RWPE1 (cell line): ENCODE measurements at regions not wholly inside any gene's neighbourhood (a gene's known extent, or its start where the extent isn't known, plus 50 kb on each side); places are given as distances from the start of the nearest gene placed in this dataset.
"Not testable (repeated sequence)": the region's sequence is repeated elsewhere in the genome, so short reads cannot be mapped to it uniquely, and the experiment has no call there.

Experiments
- CTCF ChIA-PET: fragments of 350-600 bp; sonication (Branson Sonifier 250); formaldehyde crosslinking; extraction: SDS; loops from one replicate; lab custom pipeline; 2021; lab: Yijun Ruan, JAX
- POLR2A ChIA-PET: fragments of 400-600 bp; formaldehyde crosslinking; extraction: SDS; loops from one replicate; lab custom pipeline; 2020; ENCODE audit warnings: antibody characterized with exemption; ENCODE audit not compliant: low non-redundant PET; lab: Yijun Ruan, JAX
- DNase-seq: peaks from one replicate; pipeline ENCODE4 v3.0.0; 2012; ENCODE audit warnings: low spot score
- H3K27ac ChIP-seq: fragments of 450-650 bp; 2 replicates; pipeline ENCODE4 v1.5.1; 2017
- TF ChIP-seq, protein P1 (sequence below): fragments of 450-650 bp; conservative IDR thresholded peaks from 2 replicates; pipeline ENCODE4 v1.5.1; 2017; ENCODE audit warnings: low read depth, mild to moderate bottlenecking

DNA sequence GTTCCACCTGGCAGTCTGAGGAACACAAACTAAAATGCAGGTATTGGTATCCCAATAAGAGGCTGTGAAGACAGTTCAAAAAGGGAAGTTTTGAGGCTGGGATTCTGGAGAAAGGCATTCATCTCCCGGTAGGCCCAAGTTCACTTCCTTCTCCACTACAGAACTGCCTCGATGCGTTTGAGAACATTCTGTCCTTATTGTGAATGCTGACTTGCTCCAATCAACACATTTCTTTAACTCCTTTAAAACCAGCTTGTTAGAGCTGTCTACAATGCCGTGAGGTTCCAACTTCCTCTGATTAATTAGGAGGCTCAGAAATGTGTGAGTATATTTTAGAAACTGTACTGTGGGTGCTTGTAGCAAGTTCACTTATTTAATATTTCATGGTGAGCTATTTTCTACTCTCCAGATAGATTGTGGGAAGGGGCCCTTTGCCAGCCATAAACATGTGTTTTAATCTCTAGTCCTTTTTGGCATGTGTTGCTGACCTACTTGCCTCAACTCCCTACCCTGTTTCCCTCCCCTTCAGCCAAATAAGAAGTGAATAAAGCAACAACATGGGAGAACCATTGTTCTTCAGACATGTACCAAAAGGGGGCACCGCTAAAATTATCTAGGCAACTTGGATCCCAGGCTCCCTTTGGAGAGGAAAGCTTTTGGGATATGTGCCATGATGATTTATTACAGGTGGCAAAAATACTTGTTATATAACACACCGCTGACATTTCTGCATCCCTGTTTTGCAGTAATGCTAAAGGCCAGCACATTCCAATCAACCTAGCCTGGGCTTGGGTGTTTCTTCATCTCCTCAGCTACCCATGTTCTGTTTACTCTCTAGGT, 245.6 kb downstream of the BLID start:
- no peak overlapping the region for H3K27ac ChIP-seq
- POLR2A ChIA-PET: no interaction called here
- DNase-seq: no peak
- CTCF ChIA-PET: no interaction called here
- TF ChIP-seq, protein P1, sequence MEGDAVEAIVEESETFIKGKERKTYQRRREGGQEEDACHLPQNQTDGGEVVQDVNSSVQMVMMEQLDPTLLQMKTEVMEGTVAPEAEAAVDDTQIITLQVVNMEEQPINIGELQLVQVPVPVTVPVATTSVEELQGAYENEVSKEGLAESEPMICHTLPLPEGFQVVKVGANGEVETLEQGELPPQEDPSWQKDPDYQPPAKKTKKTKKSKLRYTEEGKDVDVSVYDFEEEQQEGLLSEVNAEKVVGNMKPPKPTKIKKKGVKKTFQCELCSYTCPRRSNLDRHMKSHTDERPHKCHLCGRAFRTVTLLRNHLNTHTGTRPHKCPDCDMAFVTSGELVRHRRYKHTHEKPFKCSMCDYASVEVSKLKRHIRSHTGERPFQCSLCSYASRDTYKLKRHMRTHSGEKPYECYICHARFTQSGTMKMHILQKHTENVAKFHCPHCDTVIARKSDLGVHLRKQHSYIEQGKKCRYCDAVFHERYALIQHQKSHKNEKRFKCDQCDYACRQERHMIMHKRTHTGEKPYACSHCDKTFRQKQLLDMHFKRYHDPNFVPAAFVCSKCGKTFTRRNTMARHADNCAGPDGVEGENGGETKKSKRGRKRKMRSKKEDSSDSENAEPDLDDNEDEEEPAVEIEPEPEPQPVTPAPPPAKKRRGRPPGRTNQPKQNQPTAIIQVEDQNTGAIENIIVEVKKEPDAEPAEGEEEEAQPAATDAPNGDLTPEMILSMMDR: no peak

DNA sequence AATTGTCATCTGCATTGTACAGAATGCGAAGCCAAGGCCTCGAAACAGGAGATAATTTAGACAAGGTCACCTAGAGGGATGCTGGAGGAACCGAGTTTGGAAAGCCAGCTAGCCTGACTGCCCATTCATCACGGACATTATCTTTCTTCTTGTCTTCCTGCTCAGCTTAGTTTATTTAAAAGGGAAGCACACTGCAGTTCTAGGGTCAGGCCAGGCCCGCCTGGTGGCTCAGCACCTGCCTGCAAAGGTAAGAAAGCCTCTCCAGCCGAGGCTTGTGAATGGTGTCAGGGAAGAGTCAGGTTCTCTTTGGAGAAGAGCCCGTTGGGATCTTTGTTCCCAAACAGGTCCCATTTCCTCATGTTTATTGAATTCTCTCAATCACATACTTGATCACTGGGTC, 246.5 kb downstream of the BLID start:
- TF ChIP-seq, protein P1: no peak
- DNase-seq: no peak
- ChIA-PET POLR2A (no interaction called here), CTCF (no interaction called here)
- no peak overlapping the region for H3K27ac ChIP-seq

DNA sequence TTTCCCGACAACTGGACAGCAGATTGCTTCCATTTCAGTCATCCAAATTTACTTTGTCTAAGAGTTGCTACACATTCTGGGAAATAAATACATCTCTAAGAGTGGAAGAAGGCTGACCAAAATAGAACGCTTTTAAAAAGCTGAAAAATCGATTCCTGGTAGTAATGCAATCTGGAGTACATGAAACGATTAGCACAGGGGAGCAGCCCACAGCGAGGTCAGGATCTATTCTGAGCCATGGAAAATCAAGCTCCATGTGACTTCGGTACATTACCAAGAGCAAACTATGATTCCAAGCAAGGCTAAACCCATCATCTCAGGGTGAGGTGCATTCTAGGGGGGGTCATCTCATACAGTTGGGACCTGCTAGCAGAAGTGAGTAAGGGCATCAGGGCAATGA, 249.3 kb downstream of the BLID start:
- TF ChIP-seq, protein P1: no peak
- no peak overlapping the region for H3K27ac ChIP-seq
- no peak for DNase-seq
- ChIA-PET POLR2A (no interaction called here), CTCF (interaction anchor here (0.5 kb wide), 1 partner anchor 93 kb away, joined by 3 read pairs; no protein-coding TSS in a partner anchor)

DNA sequence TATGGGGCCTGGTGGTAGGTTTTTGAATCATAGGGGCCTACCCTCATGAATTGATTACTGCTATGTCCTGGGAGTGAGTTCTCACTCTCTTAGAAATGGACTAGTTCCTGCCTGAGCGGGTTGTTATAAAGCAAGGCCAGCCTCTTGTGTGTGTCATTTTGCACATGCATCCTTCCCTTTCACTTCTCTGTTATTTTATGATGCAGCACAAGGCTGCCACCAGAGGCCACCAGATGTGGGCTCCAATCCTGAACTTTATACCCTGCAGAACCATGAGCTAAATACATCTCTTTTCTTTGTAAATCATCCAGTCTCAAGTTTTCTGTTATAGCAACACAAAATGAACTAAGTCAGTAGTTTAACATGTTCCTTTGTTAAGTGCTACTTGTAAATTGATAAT, 251.4 kb downstream of the BLID start:
- ChIA-PET POLR2A (no interaction called here), CTCF (no interaction called here)
- DNase-seq: no peak
- no peak overlapping the region for H3K27ac ChIP-seq
- TF ChIP-seq, protein P1: no peak

DNA sequence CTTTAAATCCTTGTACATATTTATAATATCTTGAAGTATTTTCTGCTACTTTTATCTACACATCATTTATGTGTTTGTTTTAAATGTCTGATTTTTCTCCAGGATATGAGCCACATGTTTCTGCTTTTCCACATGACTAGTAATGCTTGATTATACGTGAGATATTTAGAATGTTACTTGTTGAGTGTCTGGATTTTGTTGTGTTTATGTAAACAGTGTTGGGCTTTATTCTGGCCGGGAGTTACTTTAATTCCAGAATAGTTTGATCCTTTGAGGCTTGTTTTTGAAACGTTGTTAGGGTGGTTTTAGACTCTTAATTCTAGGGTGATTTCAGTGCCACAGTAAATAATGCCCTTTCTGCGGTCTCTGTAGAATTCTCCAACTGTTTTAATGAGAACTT, 252.9 kb downstream of the BLID start:
- H3K27ac ChIP-seq: no peak overlapping the region
- ChIA-PET CTCF (no interaction called here), POLR2A (no interaction called here)
- DNase-seq: no peak
- TF ChIP-seq, protein P1: no peak

DNA sequence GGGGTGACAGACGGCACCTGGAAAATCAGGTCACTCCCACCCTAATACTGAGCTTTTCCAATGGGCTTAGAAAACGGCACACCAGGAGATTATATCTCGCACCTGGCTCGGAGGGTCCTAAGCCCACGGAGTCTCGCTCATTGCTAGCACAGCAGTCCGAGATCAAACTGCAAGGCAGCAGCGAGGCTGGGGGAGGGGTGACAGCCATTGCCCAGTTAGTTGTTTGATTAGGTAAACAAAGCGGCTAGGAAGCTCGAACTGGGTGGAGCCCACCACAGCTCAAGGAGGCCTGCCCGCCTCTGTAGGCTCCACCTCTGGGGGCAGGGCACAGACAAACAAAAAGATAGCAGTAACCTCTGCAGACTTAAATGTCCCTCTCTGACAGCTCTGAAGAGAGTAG, 260.9 kb downstream of the BLID start:
- CTCF ChIA-PET, H3K27ac ChIP-seq, POLR2A ChIA-PET, DNase-seq: not testable (repeated sequence)

DNA sequence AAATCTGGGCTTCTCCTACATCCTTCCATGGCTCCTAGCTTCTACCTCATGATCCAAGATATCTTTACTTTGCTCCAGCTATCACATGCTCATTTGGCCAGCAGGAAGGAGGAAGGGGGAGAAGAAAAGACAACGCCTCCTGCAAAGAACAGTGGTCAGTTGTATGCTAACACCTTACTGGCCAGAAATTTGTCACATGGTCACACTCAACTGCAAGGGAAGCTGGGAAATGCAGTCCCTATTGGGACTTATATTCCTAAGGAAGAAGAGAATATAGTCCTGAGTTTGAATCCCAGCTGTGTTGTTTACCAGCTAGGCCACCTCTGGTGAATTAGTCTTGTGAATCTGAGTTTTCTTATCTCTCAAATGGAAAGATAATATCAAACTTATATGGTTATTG, 272.0 kb downstream of the BLID start:
- CTCF ChIA-PET: interaction anchor here (0.5 to 0.6 kb wide), 2 partner anchors 59 to 670 kb away, joined by 3 read pairs; no protein-coding TSS in a partner anchor
- POLR2A ChIA-PET: no interaction called here
- H3K27ac ChIP-seq: no peak overlapping the region

More for the DNA sequence above, 272.0 kb downstream of the BLID start:
- TF ChIP-seq, protein P1: no peak
- DNase-seq: no peak
